ENCODE measurements at regions not wholly inside any gene's neighbourhood (a gene's known extent, or its start where the extent isn't known, plus 50 kb on each side); places are given as distances from the start of the nearest gene placed in this dataset.

DNA sequence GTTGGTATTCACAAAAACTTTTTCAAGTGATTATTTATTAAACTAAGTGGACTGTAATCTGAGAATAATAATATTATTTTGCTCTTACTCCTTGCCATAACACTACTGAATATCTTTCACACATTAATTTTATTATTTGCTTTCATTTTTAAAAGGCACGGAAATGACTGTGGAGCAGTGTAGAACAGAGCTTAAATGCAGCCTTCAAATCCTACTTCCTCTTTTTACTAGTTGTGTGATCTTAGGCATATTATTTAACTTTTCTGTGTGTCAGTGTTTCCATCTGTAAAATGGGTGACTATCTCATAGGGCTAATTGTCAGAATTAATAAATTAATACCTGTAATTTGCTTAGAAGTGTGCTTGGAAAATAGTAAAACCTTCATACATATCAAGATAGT is 55.5 kb upstream of the SLC8A1 start:
- DNase-seq (ENCODE audit: low spot score), result no peak
- intact Hi-C loops (cut with DNase I), result no loop called here

DNA sequence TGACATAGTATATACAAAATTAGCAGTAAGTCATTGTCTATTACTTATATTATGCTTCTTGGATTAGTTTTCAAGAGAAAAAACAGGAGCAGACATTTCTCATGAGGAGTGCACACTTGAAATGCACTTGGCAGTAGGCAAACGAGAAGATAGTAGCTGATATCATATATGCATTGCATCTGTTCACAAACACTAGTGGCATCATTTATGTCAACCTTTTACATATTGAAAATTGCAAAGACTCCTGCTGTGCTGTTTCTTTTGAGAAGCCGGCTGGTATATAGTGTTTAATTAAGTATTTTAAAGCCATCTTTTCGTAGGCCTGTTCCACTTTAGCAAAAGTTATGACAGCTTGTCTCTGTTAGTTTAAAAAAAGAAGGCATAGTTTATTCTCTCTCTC is 58.4 kb upstream of the SLC8A1 start:
- DNase-seq (ENCODE audit: low spot score), result no peak
- intact Hi-C loops (cut with DNase I), result loop anchor here (5.0 kb wide), 3 partner anchors 228 to 383 kb away; no protein-coding TSS in a partner anchor

DNA sequence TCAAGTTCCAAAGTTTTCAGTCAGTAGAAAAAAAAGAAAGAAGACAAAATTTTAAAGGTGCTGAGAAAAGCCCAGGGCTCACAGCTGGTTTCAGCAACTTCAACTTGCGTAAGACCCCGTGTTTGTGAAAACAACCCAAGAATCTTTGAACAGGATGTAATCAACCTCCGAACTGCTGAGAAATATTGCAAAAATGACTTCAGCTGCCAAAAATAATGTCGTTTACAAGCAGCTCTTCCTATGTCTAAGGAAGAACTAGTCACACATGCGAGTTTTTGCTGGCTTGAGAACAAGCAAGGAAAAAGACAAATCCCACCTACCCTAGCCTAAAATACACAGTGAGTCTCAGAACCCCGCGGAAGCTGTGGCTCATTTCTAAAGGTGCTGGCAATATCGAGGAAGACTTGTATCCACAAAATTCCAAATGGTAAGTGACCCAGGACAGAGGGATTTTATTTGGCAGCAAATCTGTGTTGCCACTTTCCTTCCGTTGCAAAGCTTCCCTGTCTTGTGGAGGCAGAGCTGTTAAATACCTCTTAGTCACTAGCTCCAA is 59.8 kb upstream of the SLC8A1 start:
- peak; percentile 74 for DNase-seq (ENCODE audit: low spot score)
- intact Hi-C loops (cut with DNase I), result loop anchor here (1.0 to 5.0 kb wide), 5 partner anchors 40 to 384 kb away; no protein-coding TSS in a partner anchor

DNA sequence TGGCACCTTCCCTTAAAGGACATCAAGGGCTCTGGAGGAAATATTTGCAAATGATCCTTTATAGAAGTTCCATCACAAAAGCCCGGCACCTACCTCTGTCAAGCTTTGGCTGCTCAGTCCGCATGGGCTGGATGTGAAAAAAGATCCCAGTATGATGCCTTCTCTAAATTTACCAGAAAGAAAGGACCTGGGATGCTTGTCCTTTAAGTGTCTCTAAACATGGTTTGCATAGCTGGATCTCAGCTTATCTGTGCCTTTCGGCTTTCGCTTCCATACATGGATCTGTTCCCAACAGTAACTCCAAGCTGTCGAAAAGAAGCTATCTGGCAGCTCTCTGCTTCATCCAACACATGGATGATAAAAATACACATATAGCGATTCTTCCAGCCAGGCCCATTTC is 60.4 kb upstream of the SLC8A1 start:
- intact Hi-C loops (cut with DNase I), result loop anchor here (1.0 to 5.0 kb wide), 5 partner anchors 39 to 385 kb away; no protein-coding TSS in a partner anchor
- DNase-seq (ENCODE audit: low spot score), result no peak

DNA sequence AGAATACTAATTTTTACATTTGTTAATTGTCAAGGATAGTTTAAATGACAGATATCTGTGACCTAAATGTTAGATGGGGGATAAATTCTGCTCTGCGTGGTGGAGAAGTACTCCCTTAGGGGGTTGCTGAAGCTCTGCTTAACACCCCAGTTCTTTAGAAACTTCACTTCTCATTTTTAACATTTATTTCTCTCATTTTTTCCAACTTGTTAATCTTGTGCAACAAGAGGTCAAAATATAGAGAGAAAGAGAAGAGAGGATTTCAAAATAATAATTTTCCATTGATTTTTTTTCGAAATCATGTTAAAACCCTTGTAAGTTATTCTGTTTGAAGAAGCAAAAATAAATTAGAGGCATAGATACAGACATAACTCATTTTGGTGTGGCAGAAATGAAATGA is 61.3 kb upstream of the SLC8A1 start:
- intact Hi-C loops (cut with DNase I), result loop anchor here (5.0 kb wide), 3 partner anchors 231 to 386 kb away; no protein-coding TSS in a partner anchor
- DNase-seq (ENCODE audit: low spot score), result no peak

DNA sequence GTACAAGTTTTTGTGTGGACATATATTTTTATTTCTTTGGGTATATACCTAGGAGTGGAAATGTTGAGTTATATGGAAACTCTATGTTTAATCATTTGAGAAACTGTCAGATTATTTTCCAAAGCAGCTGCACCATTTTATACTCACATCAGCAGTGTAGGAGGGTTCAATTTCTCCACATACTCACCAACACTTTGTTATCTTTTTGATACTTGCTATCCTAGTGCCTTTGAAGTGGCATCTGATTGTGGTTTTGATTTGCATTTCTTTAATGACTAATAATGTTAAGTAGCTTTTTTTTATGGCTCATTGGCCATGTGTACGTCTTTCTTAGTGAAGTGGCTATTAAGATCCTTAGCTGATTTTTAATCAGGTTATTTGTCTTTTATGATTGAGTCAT is 64.7 kb upstream of the SLC8A1 start:
- DNase-seq (ENCODE audit: low spot score), result no peak
- intact Hi-C loops (cut with DNase I), result no loop called here

DNA sequence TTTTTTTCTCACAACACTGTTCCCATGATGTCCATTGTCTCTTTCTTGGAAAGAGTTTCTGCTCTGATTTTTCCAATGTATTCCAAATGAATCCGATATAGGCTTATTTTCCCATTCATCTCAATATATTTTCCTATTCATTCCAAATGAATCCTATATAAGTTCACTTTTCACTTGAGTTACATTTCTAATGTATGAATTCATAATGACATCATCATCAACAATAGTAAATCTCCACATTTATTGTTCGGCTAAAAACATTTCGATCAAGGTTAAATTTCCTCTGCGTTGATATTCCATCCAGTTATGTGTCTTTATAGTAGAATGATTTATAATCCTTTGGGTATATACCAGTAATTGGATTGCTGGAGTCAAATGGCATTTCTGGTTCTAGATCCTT is 76.7 kb upstream of the SLC8A1 start:
- DNase-seq (ENCODE audit: low spot score), result no peak
- intact Hi-C loops (cut with DNase I), result no loop called here

DNA sequence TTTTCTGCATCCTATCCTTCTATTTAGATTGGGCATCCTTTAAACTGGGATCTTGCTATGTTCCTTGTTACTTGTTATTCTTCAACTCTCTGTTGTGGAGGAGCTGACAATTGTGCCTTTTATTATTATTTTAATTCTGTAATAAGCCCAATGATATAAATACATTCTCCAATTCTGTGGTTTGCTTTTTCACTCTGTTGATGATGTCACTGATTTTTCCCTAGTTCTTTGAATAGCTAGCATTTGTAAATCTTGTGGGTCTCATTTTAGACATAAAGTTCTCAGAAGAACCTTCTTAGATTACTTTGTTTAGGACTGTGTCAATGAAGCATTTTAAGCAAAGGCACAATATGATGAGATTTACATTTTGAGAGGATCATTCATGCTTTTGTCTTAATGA is 79.5 kb upstream of the SLC8A1 start:
- intact Hi-C loops (cut with DNase I), result no loop called here

DNA sequence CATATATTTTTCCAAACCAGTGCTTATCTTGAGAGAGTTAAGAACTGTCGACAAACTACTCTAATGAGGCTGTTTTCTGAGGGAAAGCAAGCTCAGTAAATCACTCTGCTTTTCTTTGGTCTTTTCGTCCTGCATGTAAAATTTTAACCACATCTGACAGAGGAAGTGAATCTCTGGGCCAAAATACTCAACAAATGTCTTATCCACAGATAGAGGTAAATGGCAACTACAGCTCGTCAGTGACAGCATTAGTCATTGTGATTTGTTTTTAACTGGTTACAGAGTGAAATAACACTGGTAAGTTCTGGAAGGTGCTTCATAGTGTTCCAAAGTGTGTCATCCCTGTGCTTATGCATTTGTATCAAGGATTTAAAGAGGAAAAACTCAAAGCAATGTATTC is 82.6 kb upstream of the SLC8A1 start:
- no peak for DNase-seq (ENCODE audit: low spot score)
- intact Hi-C loops (cut with DNase I), result no loop called here

More for the DNA sequence above, 79.5 kb upstream of the SLC8A1 start:
- DNase-seq (ENCODE audit: low spot score), result no peak

DNA sequence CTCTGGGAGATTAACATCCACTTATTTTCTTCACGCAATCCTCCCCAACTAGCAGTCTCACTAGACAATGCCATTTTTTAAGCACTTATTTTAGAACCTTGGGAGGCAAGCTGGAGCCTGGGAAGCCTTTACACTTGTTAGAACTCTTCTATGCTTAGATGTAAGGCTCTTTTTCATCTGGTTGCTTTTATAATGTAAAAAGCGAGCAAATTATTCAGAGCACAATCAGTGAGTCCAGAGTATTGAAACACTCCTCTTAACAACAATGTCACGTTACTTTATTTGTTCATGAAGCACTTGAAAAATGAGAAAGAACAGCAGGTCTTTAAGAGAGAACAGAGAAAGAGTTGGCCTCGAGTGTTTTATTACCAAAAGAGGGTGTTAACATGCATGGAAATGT is 84.1 kb upstream of the SLC8A1 start:
- no peak for DNase-seq (ENCODE audit: low spot score)
- intact Hi-C loops (cut with DNase I), result no loop called here

DNA sequence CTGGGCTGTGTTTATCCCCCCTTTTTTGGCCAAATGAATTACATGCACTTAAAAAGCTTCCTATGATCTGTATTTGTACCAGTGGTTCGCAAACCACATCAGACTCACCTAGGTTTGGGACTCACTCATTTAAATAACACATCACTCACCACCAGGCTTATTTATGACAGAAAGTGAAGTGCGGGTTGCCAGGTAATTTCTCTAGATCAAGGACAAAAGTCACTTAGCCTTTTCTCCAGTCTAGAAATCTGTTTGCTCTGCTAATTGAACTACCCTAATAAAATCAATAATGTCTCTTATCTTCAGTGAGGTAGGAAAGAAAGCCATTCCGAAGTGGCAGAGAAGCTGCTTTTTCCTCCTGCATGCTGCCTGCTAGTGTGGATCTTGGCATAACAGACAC is 88.1 kb upstream of the SLC8A1 start:
- DNase-seq (ENCODE audit: low spot score), result no peak
- intact Hi-C loops (cut with DNase I), result no loop called here

DNA sequence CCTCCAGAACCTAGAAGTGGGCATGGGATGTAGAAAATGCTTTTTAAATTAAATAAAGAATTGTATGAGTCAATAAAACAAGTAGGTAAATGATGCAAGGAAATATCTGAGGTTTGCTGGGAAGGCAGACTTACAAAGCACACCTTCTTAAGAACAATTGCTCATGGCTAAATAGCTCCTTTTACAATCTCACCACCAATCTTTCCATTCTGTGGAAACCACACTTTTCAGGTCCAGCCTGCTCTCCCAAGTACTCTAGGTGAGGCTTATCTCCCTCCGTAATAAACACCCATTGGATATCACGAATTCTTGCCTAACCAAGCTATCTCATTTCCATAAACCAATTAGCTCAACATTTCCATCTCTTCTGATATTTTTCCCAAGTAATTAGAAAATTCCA is 91.5 kb upstream of the SLC8A1 start:
- no peak for DNase-seq (ENCODE audit: low spot score)
- intact Hi-C loops (cut with DNase I), result no loop called here

DNA sequence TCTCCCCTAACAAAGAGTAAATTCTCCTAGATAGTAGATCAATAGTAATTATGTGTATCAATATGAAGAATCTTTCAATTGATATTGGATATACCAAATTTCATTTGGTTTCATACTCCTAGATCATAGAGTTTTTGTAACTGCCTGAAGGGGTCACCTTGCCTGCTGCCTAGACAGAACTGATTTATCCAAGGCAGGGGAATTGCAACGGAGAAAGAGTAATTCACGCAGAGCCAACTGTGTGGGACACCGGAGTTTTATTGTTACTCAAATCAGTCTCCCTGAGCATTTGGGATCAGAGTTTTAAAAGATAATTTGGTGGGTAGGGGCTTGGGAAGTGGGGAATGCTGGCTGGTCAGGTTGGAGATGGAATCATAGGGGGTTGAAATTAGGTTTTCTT is 92.2 kb upstream of the SLC8A1 start:
- intact Hi-C loops (cut with DNase I), result no loop called here
- DNase-seq (ENCODE audit: low spot score), result no peak

DNA sequence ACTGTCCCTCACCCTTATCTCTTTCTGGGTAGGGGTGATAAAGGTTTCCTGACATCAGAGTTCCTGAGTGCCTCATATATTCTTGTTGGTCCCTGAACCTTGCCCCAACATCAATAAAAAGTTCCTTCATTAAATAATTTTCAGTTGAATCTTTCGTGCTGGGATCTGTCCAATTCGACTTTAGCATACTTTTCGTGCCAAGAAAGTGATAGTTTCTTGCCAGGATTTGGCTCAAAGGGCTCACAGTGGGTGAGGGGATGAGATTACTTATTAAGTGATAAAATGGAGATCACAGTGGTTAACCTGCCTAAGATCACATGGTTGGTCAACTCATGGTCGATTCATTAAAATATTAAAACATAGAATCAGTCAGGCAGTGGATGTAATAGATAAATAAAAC is 93.8 kb upstream of the SLC8A1 start:
- intact Hi-C loops (cut with DNase I), result no loop called here
- DNase-seq (ENCODE audit: low spot score), result no peak

DNA sequence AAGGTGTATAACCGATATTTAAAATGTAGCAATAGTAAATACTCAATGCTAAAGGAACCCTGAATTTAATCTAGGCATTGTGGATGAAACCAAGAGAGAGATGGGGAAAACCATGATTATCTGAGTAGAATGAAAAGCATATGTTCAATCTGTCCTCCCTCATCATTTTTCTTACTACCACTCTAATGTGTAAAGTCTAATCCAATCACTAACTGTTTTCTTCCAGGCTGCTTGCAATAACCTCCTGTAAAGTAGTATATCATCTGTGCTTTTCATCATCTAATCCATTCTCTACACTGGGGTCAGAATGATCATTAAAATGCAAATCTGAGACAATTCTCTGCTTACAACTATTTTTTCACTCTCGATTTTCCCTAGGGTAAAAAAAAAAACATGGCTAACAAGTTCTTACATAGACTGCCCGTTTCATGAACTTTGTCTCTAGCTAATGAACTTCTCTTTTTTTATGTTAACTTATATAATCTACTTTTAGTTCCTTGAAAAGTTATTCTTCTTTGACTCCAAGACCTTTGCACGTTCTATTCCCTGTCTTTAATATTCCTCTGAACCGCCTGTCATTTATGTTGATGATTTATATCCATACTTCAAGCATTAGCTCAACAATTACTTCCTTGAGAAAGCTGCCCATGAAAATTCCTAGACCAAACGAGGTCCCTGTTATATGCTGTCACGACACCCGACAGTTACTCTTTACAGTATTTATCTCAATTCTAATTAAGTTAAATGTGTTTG is 94.7 kb upstream of the SLC8A1 start:
- no peak for DNase-seq (ENCODE audit: low spot score)
- intact Hi-C loops (cut with DNase I), result no loop called here

DNA sequence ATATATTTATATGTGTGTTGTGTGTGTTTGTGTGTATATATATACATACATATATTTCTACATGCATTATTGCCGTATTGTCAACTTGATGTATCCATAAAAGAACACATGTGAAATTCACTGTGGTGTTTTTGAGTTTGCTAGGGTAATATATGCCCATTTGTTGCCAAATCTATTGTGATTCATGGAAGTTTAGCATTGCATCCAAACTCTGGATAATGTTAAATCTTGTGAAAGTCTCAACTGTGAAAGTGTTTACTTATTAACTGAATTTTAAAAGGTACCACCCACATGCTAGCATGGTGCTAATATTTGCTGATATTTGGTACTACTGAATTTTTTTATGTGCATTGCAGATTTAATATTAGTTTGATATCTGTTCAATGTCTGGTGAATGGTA is 96.6 kb upstream of the SLC8A1 start:
- intact Hi-C loops (cut with DNase I), result no loop called here
- DNase-seq (ENCODE audit: low spot score), result no peak

DNA sequence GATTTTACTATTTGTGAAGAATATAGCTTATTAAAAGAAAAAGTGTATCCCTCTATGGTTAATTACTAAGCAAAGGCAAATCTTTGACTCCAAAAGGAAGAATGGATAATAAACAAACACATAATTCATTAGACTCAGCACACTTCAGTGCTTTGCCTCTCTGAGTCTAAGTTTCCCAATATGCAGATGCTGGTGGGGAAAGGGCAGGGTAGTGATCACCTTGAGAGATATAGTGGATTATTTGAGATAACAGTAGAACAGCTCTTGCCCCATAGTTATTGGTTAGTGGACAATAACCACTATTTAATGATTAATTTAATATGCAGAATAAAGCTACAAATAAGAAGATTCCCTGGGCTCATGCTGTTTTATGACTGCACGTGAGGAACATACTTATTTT is 98.2 kb upstream of the SLC8A1 start:
- DNase-seq (ENCODE audit: low spot score), result no peak
- intact Hi-C loops (cut with DNase I), result loop anchor here (5.0 to 10.0 kb wide), 3 partner anchors 203 to 265 kb away; no protein-coding TSS in a partner anchor

DNA sequence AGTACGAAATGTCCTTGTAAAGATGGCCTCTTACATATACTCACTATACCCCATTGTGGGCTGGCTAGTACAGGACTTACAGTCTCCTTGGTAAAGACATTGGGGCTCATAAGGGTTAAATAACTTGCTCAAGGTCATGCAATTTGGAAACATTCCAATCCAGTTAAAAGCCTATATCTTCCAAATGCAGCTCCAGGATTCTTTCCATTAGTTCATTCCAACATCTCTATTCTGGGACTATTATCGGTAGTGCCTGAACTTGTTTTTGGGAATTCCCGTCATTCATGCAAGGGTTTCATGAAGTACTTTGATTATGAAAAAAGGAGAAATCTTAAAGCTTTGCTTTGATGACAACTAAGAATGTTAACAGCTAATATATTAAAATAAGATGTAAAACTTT is 99.2 kb upstream of the SLC8A1 start:
- intact Hi-C loops (cut with DNase I), result loop anchor here (1.0 to 10.0 kb wide), 4 partner anchors 39 to 266 kb away; no protein-coding TSS in a partner anchor
- no peak for DNase-seq (ENCODE audit: low spot score)

DNA sequence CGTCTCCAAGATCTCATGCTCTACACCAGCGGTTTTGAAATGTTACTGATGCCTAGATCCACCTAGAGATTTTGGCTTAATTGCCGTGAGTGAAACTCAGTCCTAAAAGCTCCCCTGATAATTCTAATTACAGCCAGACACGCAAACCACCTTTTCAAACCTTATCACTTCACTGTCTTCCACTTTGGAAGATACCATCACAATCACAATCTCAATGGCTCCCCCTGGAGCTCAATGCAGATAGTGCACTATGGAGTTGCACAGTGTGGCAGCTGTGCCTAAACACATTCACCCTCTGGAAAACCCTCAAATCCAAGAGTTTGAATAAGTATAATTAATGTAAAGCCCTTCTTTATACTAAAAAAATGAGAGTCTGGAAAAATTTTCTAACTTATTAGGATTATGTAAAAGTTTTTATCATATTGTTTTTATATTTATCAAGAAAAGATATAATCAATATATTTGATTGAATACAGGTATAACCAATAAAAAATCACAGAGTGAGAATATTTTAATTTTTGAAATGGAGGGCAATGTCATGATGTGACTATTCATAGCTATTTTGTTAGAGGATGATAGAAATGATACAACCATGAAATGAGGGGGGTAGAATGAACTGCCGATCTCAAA is 102.9 kb upstream of the SLC8A1 start:
- intact Hi-C loops (cut with DNase I), result loop anchor here (5.0 to 10.0 kb wide), 4 partner anchors 200 to 642 kb away; no protein-coding TSS in a partner anchor
- peak; percentile 83 for DNase-seq (ENCODE audit: low spot score)

DNA sequence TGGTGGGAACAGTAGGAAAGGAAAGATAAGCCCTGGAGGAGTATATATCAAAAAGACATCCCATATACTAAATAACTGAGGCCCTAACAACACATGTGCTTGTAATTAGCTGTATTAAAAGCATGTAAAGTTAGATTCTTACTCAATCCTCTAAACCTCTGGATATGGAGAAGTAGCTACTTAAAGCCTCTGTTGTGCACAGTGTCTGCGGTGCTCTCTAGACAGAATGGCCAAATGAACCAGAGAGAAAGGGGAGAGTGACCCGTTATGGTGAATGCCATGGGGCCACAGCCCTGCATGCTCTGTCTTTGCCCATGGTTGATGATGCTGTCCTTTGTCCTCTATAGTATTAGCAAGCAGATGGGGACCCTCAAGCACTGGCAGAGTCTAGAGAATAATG is 104.4 kb upstream of the SLC8A1 start:
- intact Hi-C loops (cut with DNase I), result loop anchor here (5.0 to 10.0 kb wide), 3 partner anchors 199 to 644 kb away; no protein-coding TSS in a partner anchor
- no peak for DNase-seq (ENCODE audit: low spot score)

DNA sequence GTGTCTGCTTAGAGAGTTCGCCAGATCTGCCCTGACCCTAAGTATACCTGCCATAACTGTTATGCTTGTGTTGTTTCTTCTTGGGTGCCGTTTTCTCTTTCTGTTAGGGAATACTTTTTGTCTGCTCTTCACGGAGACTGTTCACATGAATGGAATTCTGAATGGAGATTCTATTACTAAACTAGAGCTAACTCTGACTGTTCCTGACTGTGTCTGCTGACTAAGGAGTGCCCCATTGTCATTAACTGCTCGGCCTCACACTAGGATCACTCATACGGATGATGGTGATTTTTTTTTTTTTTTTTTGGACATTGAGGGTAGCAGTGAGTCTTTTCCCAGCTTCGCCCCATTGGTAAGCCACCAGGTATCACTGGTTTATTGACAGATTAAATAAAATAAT is 104.8 kb upstream of the SLC8A1 start:
- no peak for DNase-seq (ENCODE audit: low spot score)
- intact Hi-C loops (cut with DNase I), result loop anchor here (5.0 to 10.0 kb wide), 3 partner anchors 198 to 644 kb away; no protein-coding TSS in a partner anchor

All from cardiac septum (tissue), 1 donor.